ENCODE measurements at regions not wholly inside any gene's neighbourhood (a gene's known extent, or its start where the extent isn't known, plus 50 kb on each side); places are given as distances from the start of the nearest gene placed in this dataset.

DNA sequence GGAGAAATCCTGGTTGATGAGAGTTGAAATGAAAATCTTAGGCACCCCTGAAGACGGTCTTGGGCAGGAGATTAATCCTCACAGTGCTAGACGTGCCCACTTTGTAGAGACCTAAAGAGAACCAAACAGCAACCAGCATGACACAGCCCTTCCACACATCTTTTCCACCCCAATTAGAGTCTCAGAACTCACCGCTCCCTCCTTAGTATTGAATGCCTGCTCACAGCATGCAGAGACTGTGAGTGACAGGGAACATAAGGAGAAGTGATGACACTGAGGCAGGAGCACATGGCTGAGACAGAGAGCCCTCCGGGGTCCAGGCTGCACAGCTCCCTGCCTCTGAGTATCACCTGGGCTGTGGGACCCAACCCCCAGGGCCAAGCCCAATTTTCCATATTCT, 367.6 kb downstream of the EIPR1 start:
- no peaks in the 10 kb centered on the region for H3K36me3 ChIP-seq (replicated peaks; ENCODE audit: insufficient read depth, low read length)
- no peaks in the 10 kb centered on the region for H3K9me2 ChIP-seq (replicated peaks; ENCODE audit: insufficient read depth, low read length)
- no peaks in the 10 kb centered on the region for H3K27me3 ChIP-seq (replicated peaks; ENCODE audit: insufficient read depth, low read length)
- no peaks in the 10 kb centered on the region for H3K4me1 ChIP-seq (ENCODE audit: low read length)
- TF ChIP-seq EZH2phosphoT487 (IDR thresholded peaks at IDR 0.05; ENCODE audit: low read length), result no peak
- TF ChIP-seq EZH2 (optimal IDR thresholded peaks at IDR 0.05; ENCODE audit: low read depth, low read length), result no peak
- TF ChIP-seq, protein P1, sequence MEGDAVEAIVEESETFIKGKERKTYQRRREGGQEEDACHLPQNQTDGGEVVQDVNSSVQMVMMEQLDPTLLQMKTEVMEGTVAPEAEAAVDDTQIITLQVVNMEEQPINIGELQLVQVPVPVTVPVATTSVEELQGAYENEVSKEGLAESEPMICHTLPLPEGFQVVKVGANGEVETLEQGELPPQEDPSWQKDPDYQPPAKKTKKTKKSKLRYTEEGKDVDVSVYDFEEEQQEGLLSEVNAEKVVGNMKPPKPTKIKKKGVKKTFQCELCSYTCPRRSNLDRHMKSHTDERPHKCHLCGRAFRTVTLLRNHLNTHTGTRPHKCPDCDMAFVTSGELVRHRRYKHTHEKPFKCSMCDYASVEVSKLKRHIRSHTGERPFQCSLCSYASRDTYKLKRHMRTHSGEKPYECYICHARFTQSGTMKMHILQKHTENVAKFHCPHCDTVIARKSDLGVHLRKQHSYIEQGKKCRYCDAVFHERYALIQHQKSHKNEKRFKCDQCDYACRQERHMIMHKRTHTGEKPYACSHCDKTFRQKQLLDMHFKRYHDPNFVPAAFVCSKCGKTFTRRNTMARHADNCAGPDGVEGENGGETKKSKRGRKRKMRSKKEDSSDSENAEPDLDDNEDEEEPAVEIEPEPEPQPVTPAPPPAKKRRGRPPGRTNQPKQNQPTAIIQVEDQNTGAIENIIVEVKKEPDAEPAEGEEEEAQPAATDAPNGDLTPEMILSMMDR (IDR thresholded peaks at IDR 0.05; ENCODE audit: low read length), result no peak
- no peaks in the 10 kb centered on the region for H4K20me1 ChIP-seq (ENCODE audit: insufficient read depth, low read length)
- H3K79me2 ChIP-seq (ENCODE audit: low read length), result no peaks in the 10 kb centered on the region
- no peak overlapping the region for H2AFZ ChIP-seq (ENCODE audit: low read length)
- H3K4me2 ChIP-seq (ENCODE audit: low read depth, low read length), result no peak overlapping the region
- H3K4me3 ChIP-seq (ENCODE audit: low read length), result no peak overlapping the region
- no peak for DNase-seq
- H3K9ac ChIP-seq (ENCODE audit: low read length), result no peak overlapping the region
- no peaks in the 10 kb centered on the region for H3K9me3 ChIP-seq (replicated peaks; ENCODE audit: insufficient read depth, low read length)
- no peak overlapping the region for H3K27ac ChIP-seq (ENCODE audit: low read length)
- H3F3A ChIP-seq (ENCODE audit: insufficient read depth, low read length), result no peaks in the 10 kb centered on the region

DNA sequence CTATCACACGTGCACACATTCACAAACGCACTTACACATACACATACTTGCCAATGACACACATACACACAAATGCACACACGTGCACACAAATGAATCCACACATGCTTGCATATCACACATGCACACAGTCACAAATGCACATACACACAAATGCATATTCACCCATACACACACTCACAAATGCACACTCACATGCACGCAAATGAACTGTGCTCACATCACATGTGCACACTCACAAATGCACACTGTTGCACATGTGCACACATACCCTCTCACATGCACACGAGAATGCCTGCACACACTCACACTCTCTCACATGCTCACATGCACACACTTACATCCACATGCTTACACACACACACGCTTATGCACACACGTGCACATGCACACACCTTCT, 368.1 kb downstream of the EIPR1 start:
- Histone ChIP-seq H3F3A (ENCODE audit: insufficient read depth, low read length) (no peaks in the 10 kb centered on the region), H3K4me3 (ENCODE audit: low read length) (no peak overlapping the region), H3K9ac (ENCODE audit: low read length) (no peak overlapping the region), H3K36me3 (replicated peaks; ENCODE audit: insufficient read depth, low read length) (no peaks in the 10 kb centered on the region), H2AFZ (ENCODE audit: low read length) (no peak overlapping the region), H3K4me2 (ENCODE audit: low read depth, low read length) (no peak overlapping the region), H3K27ac (ENCODE audit: low read length) (no peak overlapping the region), H3K4me1 (ENCODE audit: low read length) (no peaks in the 10 kb centered on the region), H4K20me1 (ENCODE audit: insufficient read depth, low read length) (no peaks in the 10 kb centered on the region), H3K9me2 (replicated peaks; ENCODE audit: insufficient read depth, low read length) (no peaks in the 10 kb centered on the region), H3K27me3 (replicated peaks; ENCODE audit: insufficient read depth, low read length) (no peaks in the 10 kb centered on the region), H3K9me3 (replicated peaks; ENCODE audit: insufficient read depth, low read length) (no peaks in the 10 kb centered on the region), H3K79me2 (ENCODE audit: low read length) (no peaks in the 10 kb centered on the region)
- DNase-seq, result no peak
- TF ChIP-seq EZH2 (optimal IDR thresholded peaks at IDR 0.05; ENCODE audit: low read depth, low read length), result no peak
- no peak for TF ChIP-seq EZH2phosphoT487 (IDR thresholded peaks at IDR 0.05; ENCODE audit: low read length)
- TF ChIP-seq, protein P1 (IDR thresholded peaks at IDR 0.05; ENCODE audit: low read length), result no peak

DNA sequence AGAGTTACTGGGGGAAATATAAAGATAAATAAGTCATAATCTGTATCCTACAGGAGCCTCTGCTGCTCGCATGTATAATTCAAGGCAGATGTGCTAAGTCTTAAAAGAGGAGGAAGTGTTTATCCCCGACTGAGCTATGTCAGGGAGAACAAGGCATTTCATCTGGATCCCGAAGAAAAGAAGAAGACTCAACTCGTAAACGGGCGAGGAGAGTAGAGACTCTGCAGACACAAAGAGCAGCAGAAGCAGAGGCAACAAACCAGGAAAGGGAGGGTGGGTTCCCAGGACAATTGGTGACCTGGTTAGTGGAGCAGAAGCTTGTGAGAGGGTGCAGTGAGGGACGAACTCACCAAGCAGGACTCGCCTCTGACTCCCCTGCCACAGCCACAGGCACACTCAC, 368.6 kb downstream of the EIPR1 start:
- no peaks in the 10 kb centered on the region for H4K20me1 ChIP-seq (ENCODE audit: insufficient read depth, low read length)
- H3K4me1 ChIP-seq (ENCODE audit: low read length), result no peaks in the 10 kb centered on the region
- H3K27me3 ChIP-seq (replicated peaks; ENCODE audit: insufficient read depth, low read length), result no peaks in the 10 kb centered on the region
- TF ChIP-seq EZH2phosphoT487 (IDR thresholded peaks at IDR 0.05; ENCODE audit: low read length) (no peak), EZH2 (optimal IDR thresholded peaks at IDR 0.05; ENCODE audit: low read depth, low read length) (no peak)
- TF ChIP-seq, protein P1 (IDR thresholded peaks at IDR 0.05; ENCODE audit: low read length), result no peak
- no peaks in the 10 kb centered on the region for H3K9me3 ChIP-seq (replicated peaks; ENCODE audit: insufficient read depth, low read length)
- H3K79me2 ChIP-seq (ENCODE audit: low read length), result no peaks in the 10 kb centered on the region
- no peaks in the 10 kb centered on the region for H3F3A ChIP-seq (ENCODE audit: insufficient read depth, low read length)
- H3K4me2 ChIP-seq (ENCODE audit: low read depth, low read length), result no peak overlapping the region
- DNase-seq, result no peak
- no peak overlapping the region for H3K27ac ChIP-seq (ENCODE audit: low read length)
- H3K4me3 ChIP-seq (ENCODE audit: low read length), result no peak overlapping the region
- no peak overlapping the region for H3K9ac ChIP-seq (ENCODE audit: low read length)
- H3K36me3 ChIP-seq (replicated peaks; ENCODE audit: insufficient read depth, low read length), result no peaks in the 10 kb centered on the region
- no peaks in the 10 kb centered on the region for H3K9me2 ChIP-seq (replicated peaks; ENCODE audit: insufficient read depth, low read length)
- no peak overlapping the region for H2AFZ ChIP-seq (ENCODE audit: low read length)

Data from MM.1S (cell line).